IPS-15b (cell line): ENCODE measurements at regions not wholly inside any gene's neighbourhood (a gene's known extent, or its start where the extent isn't known, plus 50 kb on each side); places are given as distances from the start of the nearest gene placed in this dataset.

Experiments used
- H3K27me3 ChIP-seq: one replicate; pipeline ENCODE4 v1.6.1; 2013; ENCODE audit warnings: low read length; ENCODE audit not compliant: control insufficient read depth, insufficient read depth
- H3K36me3 ChIP-seq: one replicate; pipeline ENCODE4 v1.6.1; 2013; ENCODE audit warnings: low read length; ENCODE audit not compliant: control insufficient read depth, insufficient read depth
- H3K4me1 ChIP-seq: one replicate; pipeline ENCODE4 v1.6.1; 2013; ENCODE audit warnings: mild to moderate bottlenecking, low read length; ENCODE audit not compliant: control insufficient read depth, insufficient read depth
- H3K4me3 ChIP-seq: one replicate; pipeline ENCODE4 v1.5.1; 2013; ENCODE audit warnings: low read depth, low read length
- H3K9ac ChIP-seq: one replicate; pipeline ENCODE4 v1.6.1; 2013; ENCODE audit warnings: low read depth, mild to moderate bottlenecking, low read length
- H3K9me3 ChIP-seq: one replicate; pipeline ENCODE4 v1.6.1; 2013; ENCODE audit warnings: mild to moderate bottlenecking, low read length; ENCODE audit not compliant: control insufficient read depth, insufficient read depth

GRCh38 chr10:57168611-57169240 is 807.7 kb upstream of the ZWINT start:
- no peaks in the 10 kb centered on the region for H3K9me3 ChIP-seq

DNA sequence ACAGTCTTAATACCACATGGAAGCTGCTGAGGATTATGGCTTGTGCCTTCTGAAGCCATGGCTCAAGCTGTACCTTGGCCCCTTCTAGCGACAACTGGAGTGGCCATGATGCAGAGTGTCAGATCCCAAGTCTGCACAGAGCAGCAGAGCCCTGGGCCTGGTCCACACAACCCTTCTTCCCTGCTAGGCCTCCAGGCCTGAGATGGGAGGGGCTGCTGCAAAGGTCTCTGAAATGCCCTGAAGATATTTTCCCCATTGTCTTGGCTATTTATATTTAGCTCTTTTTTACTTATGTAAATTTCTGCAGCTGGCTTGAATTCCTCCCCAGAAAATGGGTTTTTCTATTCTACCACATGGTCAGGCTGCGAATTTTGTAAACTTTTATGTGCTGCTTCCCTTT is 804.6 kb upstream of the ZWINT start:
- H3K27me3 ChIP-seq: no peaks in the 10 kb centered on the region
- H3K36me3 ChIP-seq: no peaks in the 10 kb centered on the region
- H3K9ac ChIP-seq: no peak overlapping the region
- H3K4me1 ChIP-seq: no peaks in the 10 kb centered on the region
- H3K9me3 ChIP-seq: no peaks in the 10 kb centered on the region
- H3K4me3 ChIP-seq: no peak overlapping the region

More at GRCh38 chr10:57168611-57169240, 807.7 kb upstream of the ZWINT start:
- no peak overlapping the region for H3K9ac ChIP-seq
- no peak overlapping the region for H3K4me3 ChIP-seq
- H3K36me3 ChIP-seq: no peaks in the 10 kb centered on the region
- no peaks in the 10 kb centered on the region for H3K4me1 ChIP-seq
- no peaks in the 10 kb centered on the region for H3K27me3 ChIP-seq

DNA sequence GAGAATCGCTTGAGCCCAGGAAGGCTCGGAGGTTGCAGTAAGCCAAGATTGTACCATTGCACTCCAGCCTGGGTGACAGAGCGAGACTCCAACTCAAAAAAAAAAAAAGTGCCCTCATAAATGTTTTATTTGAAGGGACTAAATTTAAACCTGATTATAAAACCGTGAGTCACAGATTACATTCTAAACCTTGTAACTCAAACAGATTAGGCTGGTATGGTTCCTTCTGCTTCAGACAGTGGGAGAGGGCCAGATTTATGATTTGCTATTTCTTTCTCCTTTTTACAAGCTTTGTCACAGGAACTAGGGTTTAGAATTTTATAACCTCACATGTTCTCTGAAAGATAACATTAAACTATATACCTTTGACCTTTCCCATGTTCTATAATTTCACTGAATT is 801.2 kb upstream of the ZWINT start:
- Histone ChIP-seq H3K4me1 (no peaks in the 10 kb centered on the region), H3K9me3 (no peaks in the 10 kb centered on the region), H3K9ac (no peak overlapping the region)

DNA sequence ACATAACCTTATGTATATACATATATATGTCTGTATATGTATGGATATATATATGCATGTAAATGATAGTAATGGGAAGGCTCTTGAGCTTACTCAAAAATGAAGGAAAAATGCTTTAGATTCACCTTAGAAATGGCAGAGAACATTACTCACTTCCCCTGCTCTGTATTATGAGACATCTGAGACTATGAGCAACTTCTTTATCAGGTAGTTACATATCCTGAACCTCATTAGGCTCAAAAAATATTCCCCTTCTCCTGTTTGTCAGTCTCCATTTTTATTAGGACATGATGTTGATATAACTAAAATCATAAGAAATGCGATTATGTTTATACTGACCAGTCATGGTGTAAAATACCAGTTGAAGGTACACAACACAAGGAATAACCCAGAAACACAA is 800.1 kb upstream of the ZWINT start:
- H3K4me3 ChIP-seq: no peak overlapping the region
- H3K4me1 ChIP-seq: no peaks in the 10 kb centered on the region
- H3K36me3 ChIP-seq: no peaks in the 10 kb centered on the region
- H3K9me3 ChIP-seq: no peaks in the 10 kb centered on the region
- no peaks in the 10 kb centered on the region for H3K27me3 ChIP-seq
- H3K9ac ChIP-seq: no peak overlapping the region

More for the DNA sequence above, 801.2 kb upstream of the ZWINT start:
- no peaks in the 10 kb centered on the region for H3K36me3 ChIP-seq
- no peaks in the 10 kb centered on the region for H3K27me3 ChIP-seq
- H3K4me3 ChIP-seq: no peak overlapping the region

DNA sequence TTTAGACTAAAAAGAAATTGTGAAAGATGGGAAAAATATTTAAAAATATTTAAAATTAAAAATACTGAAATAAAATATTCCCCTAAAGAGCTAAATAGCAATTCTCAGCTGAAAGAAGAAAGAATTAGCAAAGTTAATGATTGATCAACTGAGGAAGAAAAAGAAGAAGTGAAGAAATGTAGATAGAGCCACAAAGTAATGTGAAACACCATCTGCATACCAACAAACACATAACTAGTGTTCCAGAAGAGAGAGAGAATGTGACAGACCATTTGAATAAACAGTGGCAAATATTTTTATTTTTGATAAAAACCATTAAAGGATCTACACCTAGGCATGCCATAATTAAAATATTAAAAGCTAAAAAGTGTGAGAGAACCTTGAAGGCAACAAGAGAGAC is 784.5 kb upstream of the ZWINT start:
- H3K9me3 ChIP-seq: no peaks in the 10 kb centered on the region
- H3K4me1 ChIP-seq: no peaks in the 10 kb centered on the region
- H3K36me3 ChIP-seq: no peaks in the 10 kb centered on the region
- H3K4me3 ChIP-seq: no peak overlapping the region
- H3K9ac ChIP-seq: no peak overlapping the region
- H3K27me3 ChIP-seq: peaks cover 91% of the 10 kb centered on the region

- Histone ChIP-seq H3K36me3 (no peaks in the 10 kb centered on the region), H3K9ac (no peak overlapping the region), H3K4me1 (no peaks in the 10 kb centered on the region), H3K9me3 (no peaks in the 10 kb centered on the region), H3K27me3 (peaks cover 94% of the 10 kb centered on the region), H3K4me3 (no peak overlapping the region)
These were observed 782.0 kb upstream of the ZWINT start for GRCh38 chr10:57142925-57143576.

GRCh38 chr10:57141708-57142107 is 780.6 kb upstream of the ZWINT start:
- Histone ChIP-seq H3K9ac (no peak overlapping the region), H3K27me3 (peaks cover 88% of the 10 kb centered on the region), H3K9me3 (no peaks in the 10 kb centered on the region), H3K4me1 (no peaks in the 10 kb centered on the region), H3K36me3 (no peaks in the 10 kb centered on the region), H3K4me3 (no peak overlapping the region)

DNA sequence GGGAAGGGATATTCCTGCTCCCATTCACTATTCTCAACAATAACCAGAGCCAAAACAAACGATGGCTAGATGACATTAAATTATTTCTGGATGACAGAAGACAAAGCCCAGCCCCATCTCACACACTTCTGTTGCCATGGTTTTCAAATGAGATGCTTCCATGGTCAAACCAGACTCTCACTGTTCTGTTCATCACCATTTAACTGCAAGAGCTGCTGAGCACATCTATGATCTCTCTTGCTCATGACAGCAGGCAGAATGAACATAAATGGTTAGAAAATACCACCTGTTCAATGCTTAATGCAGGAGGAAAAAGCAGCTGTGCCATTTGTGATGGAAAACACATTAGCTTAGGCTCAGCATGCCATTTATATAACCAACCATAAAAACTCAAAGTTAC is 758.6 kb upstream of the ZWINT start:
- no peaks in the 10 kb centered on the region for H3K9me3 ChIP-seq
- no peaks in the 10 kb centered on the region for H3K27me3 ChIP-seq
- no peaks in the 10 kb centered on the region for H3K4me1 ChIP-seq
- no peaks in the 10 kb centered on the region for H3K36me3 ChIP-seq
- no peak overlapping the region for H3K9ac ChIP-seq
- H3K4me3 ChIP-seq: no peak overlapping the region

DNA sequence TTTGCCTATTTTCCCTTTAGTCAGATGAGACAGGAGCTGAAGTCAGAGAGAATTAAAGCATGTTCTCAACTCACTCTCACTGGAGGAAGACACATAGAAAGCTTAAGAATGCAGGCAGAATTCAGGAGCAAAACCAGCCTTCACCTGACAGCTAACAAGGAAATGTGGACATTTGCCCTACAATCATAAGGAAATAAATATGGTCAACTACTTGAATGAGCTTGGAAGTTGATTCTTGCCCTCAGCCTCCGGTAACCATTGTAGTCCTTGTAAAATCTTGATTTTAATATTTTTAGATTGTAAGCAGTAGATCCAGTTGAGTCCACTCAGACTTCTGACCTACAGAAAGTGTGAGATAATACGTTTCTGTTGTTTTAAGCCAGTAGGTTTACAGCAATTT is 752.5 kb upstream of the ZWINT start:
- Histone ChIP-seq H3K36me3 (no peaks in the 10 kb centered on the region), H3K4me1 (no peaks in the 10 kb centered on the region), H3K4me3 (no peak overlapping the region), H3K9ac (no peak overlapping the region), H3K27me3 (no peaks in the 10 kb centered on the region), H3K9me3 (no peaks in the 10 kb centered on the region)

DNA sequence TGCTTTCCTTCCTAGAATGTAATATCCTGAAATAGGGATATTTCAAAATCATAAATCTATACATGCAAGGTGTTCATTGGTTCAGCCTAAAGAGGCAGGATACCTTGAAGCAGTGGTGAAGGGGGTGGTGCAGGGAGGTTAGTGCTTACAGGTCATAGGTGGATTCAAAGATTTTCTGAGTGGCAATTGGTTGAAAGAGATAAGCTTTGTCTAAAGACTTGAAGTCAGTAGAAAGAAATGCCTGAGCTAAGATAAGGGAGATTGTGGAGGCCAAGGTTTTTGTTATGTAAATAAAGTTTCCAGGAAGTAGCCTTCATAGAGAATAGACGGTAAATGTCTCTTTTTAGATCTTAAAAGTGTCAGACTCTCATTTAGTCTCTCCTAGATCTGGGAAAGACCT is 741.2 kb upstream of the ZWINT start:
- no peak overlapping the region for H3K4me3 ChIP-seq

DNA sequence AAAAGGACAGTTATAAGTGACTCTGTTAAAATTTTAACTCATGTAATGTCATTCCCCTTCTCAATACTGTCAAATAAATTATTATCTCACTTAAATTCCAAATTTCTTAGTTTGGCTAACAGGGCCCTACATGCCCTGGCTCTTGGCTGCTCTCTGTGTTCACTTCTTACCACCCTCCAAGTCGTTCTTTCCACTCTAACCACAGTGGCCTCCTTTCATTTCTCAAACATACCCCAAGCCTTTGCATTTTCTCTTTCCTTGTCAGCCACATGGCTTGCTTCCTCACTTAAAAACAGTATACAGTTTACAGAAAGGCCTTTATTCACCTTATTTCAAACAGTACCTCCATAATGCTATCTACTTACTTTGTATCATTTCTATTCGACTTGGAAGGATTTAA is 737.1 kb upstream of the ZWINT start:
- Histone ChIP-seq H3K36me3 (no peaks in the 10 kb centered on the region), H3K9me3 (peaks cover 5% of the 10 kb centered on the region), H3K4me3 (no peak overlapping the region), H3K9ac (no peak overlapping the region), H3K4me1 (peaks cover 13% of the 10 kb centered on the region), H3K27me3 (no peaks in the 10 kb centered on the region)

More for the DNA sequence above, 741.2 kb upstream of the ZWINT start:
- H3K27me3 ChIP-seq: no peaks in the 10 kb centered on the region
- H3K9me3 ChIP-seq: no peaks in the 10 kb centered on the region
- H3K4me1 ChIP-seq: peaks cover 15% of the 10 kb centered on the region
- H3K36me3 ChIP-seq: no peaks in the 10 kb centered on the region
- H3K9ac ChIP-seq: no peak overlapping the region

DNA sequence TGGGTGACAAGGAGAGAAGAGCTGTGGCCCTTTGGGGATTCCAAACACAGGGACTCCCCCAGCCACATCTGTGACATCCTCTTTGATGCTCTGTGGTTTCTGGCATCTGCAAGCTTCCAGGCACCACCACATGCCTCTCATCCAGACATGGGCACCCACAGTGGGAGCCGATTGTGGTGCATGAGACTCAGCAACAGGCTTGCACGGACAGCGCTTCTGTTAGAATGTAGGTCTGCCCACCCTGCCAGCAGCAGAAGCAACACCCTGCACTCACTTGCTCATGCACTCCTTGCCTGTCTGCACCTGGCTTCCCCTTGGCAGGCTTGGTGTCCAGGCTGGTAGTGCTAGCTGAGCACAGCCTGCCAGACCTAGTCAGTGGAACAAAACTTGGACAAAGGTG is 735.0 kb upstream of the ZWINT start:
- H3K9me3 ChIP-seq: peaks cover 5% of the 10 kb centered on the region
- H3K9ac ChIP-seq: no peak overlapping the region
- H3K27me3 ChIP-seq: no peaks in the 10 kb centered on the region
- no peak overlapping the region for H3K4me3 ChIP-seq
- H3K36me3 ChIP-seq: no peaks in the 10 kb centered on the region
- H3K4me1 ChIP-seq: no peaks in the 10 kb centered on the region
